Activated naive CD4-positive, alpha-beta T cell treated with anti-CD3 and anti-CD28 coated beads, Interleukin-2, amount 10 ng/mL, durations not matched to agents 7 days and 5 days (primary cell): ENCODE measurements at regions not wholly inside any gene's neighbourhood (a gene's known extent, or its start where the extent isn't known, plus 50 kb on each side); places are given as distances from the start of the nearest gene placed in this dataset.

Source experiments
- CTCF ChIA-PET: fragments of 350-600 bp; sonication (Branson Sonifier 250); formaldehyde crosslinking; loops from one replicate; lab custom pipeline; 2021; ENCODE audit warnings: antibody characterized with exemption; lab: Charles Lee
- DNase-seq: peaks from one replicate; pipeline ENCODE4 v3.0.0-alpha.2; 2020
- H3K27ac Mint-ChIP-seq: one replicate; pipeline ENCODE4 v1.8.0; 2021; ENCODE audit warnings: mild to moderate bottlenecking, moderate library complexity, mixed read lengths
- H3K27me3 Mint-ChIP-seq: one replicate; pipeline ENCODE4 v1.8.0; 2021; ENCODE audit warnings: mild to moderate bottlenecking, mixed read lengths
- H3K36me3 Mint-ChIP-seq: one replicate; pipeline ENCODE4 v1.8.0; 2021; ENCODE audit warnings: mixed read lengths
- H3K4me1 Mint-ChIP-seq: one replicate; pipeline ENCODE4 v1.8.0; 2021; ENCODE audit warnings: mixed read lengths
- H3K4me3 Mint-ChIP-seq: one replicate; pipeline ENCODE4 v1.8.0; 2021; ENCODE audit warnings: mild to moderate bottlenecking, moderate library complexity, mixed read lengths
- H3K9me3 Mint-ChIP-seq: one replicate; pipeline ENCODE4 v1.8.0; 2021; ENCODE audit warnings: mixed read lengths

GRCh38 chr14:84809158-84809557, 720.8 kb upstream of the FLRT2 start:
- H3K4me3 Mint-ChIP-seq, result no peak overlapping the region
- CTCF ChIA-PET, result no interaction called here
- no peaks in the 10 kb centered on the region for H3K36me3 Mint-ChIP-seq
- no peak for DNase-seq
- H3K27me3 Mint-ChIP-seq, result no peaks in the 10 kb centered on the region
- no peaks in the 10 kb centered on the region for H3K4me1 Mint-ChIP-seq
- H3K9me3 Mint-ChIP-seq, result peaks cover 9% of the 10 kb centered on the region
- H3K27ac Mint-ChIP-seq, result no peak overlapping the region

DNA sequence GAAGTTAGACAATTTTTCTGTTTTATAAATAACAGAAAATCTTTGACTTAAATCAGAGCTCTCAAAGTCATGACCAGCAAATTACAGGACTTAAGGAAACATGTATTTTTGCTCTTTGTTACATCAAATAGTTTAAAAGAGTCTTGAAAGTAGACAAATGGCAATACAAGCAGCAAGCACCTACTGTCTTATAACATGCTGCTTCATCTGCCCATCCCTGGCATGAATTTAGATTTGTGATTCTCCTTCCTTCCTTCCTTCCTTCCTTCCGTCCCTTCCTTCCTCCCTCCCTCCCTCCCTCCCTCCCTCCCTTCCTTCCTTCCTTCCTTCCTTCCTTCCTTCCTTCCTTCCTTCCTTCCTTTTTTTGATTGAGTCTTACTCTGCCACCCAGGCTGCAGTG, 715.6 kb upstream of the FLRT2 start:
- no peak overlapping the region for H3K27ac Mint-ChIP-seq
- CTCF ChIA-PET, result no interaction called here
- peaks cover 17% of the 10 kb centered on the region for H3K9me3 Mint-ChIP-seq
- no peaks in the 10 kb centered on the region for H3K4me1 Mint-ChIP-seq
- DNase-seq, result no peak
- no peaks in the 10 kb centered on the region for H3K36me3 Mint-ChIP-seq
- no peaks in the 10 kb centered on the region for H3K27me3 Mint-ChIP-seq
- no peak overlapping the region for H3K4me3 Mint-ChIP-seq

DNA sequence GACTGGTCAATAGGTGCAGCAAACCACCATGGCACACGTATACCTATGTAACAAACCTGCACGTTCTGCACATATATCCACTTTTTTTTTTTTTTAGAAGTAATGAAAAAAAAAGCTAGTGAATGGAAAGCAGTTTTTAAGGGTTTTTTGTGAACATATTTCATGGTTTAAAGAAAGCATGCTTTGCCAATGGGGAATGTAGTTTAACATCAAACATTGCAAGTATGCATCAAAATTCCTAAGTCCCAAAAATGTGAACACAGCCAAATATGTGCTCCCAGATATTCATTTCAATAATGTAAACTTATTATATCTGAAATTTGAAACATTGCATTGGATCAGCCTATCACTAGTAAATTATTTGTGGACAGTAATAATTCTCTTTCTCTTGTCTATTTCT, 710.4 kb upstream of the FLRT2 start:
- DNase-seq, result no peak
- H3K4me3 Mint-ChIP-seq, result no peak overlapping the region
- CTCF ChIA-PET, result no interaction called here
- H3K27ac Mint-ChIP-seq, result no peak overlapping the region
- H3K27me3 Mint-ChIP-seq, result no peaks in the 10 kb centered on the region
- no peaks in the 10 kb centered on the region for H3K36me3 Mint-ChIP-seq
- H3K4me1 Mint-ChIP-seq, result no peaks in the 10 kb centered on the region
- peaks cover 23% of the 10 kb centered on the region for H3K9me3 Mint-ChIP-seq

- H3K27me3 Mint-ChIP-seq, result no peaks in the 10 kb centered on the region
- CTCF ChIA-PET, result no interaction called here
- H3K4me3 Mint-ChIP-seq, result no peak overlapping the region
- H3K27ac Mint-ChIP-seq, result no peak overlapping the region
- no peak for DNase-seq
- H3K36me3 Mint-ChIP-seq, result no peaks in the 10 kb centered on the region
- peaks cover 14% of the 10 kb centered on the region for H3K9me3 Mint-ChIP-seq
- no peaks in the 10 kb centered on the region for H3K4me1 Mint-ChIP-seq
Observed at GRCh38 chr14:84825481-84826251, 704.3 kb upstream of the FLRT2 start.

GRCh38 chr14:84826294-84826693, 703.6 kb upstream of the FLRT2 start:
- Mint-ChIP-seq H3K27ac (no peak overlapping the region), H3K4me3 (no peak overlapping the region), H3K4me1 (no peaks in the 10 kb centered on the region), H3K27me3 (no peaks in the 10 kb centered on the region), H3K9me3 (peaks cover 11% of the 10 kb centered on the region), H3K36me3 (no peaks in the 10 kb centered on the region)
- CTCF ChIA-PET, result no interaction called here
- DNase-seq, result no peak

DNA sequence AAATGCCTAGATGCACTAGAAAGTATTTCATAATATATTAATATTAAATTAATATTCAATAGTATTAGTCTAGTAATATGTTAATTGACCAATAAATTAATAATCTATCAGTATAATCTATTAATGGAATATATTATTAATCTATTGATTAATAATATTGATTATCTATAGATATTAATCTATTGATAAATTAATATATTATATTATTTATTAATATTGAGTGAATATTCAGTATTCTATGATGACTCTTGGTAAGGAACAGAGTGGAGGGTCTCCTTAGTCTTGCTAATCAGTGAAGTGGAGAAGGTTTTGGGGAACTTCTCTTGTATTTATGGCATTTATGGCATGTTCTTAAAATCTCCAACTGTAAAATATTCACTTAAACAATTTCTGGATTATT, 679.3 kb upstream of the FLRT2 start:
- Mint-ChIP-seq H3K27ac (no peak overlapping the region), H3K4me3 (no peak overlapping the region), H3K36me3 (no peaks in the 10 kb centered on the region), H3K4me1 (no peaks in the 10 kb centered on the region), H3K9me3 (peaks cover 7% of the 10 kb centered on the region), H3K27me3 (no peaks in the 10 kb centered on the region)
- CTCF ChIA-PET, result no interaction called here
- no peak for DNase-seq

DNA sequence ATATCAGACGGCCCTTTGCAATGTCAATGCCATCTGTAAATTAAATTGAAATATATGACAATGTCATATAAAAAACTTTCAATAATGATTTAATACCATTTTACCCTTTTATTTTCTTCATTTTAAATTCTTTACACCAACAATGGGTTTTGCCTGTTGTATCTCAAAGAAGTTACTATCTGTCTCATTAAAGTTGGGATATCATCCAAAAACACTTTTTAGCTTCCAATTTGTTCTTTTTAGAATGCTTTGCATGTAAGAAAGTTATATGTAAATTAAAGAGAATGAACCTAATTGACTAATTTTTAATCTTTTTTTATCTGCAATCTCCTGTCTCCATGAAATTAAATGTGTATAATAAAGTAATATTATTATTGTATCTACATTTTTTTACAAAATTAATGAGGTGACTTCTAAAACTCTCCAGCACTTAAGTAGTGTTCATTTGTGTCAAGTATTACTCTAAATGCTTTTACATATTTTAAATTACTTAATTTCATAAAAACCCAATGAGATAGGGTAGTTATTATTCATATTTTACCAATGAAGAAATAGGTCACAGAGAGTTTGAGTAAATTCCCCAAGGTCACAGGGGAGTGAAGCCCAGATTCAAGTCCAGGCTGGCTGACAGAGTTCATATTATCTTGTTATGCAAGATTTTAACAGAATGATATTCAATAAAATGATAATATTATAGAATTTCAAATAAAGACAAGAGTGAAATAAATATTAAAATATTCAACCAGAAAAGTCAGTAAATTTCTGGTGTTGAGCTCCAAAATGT, 673.0 kb upstream of the FLRT2 start:
- DNase-seq, result no peak
- Mint-ChIP-seq H3K36me3 (no peaks in the 10 kb centered on the region), H3K4me1 (no peaks in the 10 kb centered on the region), H3K27ac (no peak overlapping the region), H3K4me3 (no peak overlapping the region), H3K9me3 (peaks cover 14% of the 10 kb centered on the region), H3K27me3 (no peaks in the 10 kb centered on the region)
- CTCF ChIA-PET, result no interaction called here

DNA sequence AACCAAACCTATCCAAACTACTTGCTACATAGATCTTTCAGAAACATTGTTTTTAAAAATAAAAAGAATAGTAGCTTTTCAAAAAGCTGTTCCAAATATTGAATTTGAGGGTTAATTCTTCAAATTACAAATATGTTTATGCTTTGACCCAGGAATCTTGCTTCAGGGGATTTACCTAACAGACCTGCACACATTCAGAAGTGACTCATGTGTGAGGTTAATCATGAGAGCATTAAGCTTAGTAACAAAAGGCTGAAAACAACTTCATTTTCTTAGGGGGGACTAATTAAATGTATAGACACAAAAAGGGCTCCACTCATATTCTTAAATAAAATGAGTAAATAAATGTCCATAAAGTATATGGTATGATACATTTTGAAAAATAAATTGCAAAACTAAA, 672.4 kb upstream of the FLRT2 start:
- H3K27me3 Mint-ChIP-seq, result no peaks in the 10 kb centered on the region
- H3K4me1 Mint-ChIP-seq, result no peaks in the 10 kb centered on the region
- H3K36me3 Mint-ChIP-seq, result no peaks in the 10 kb centered on the region
- CTCF ChIA-PET, result no interaction called here
- H3K27ac Mint-ChIP-seq, result no peak overlapping the region
- H3K9me3 Mint-ChIP-seq, result peaks cover 14% of the 10 kb centered on the region
- DNase-seq, result no peak
- no peak overlapping the region for H3K4me3 Mint-ChIP-seq

GRCh38 chr14:84859116-84859515, 670.8 kb upstream of the FLRT2 start:
- no peak overlapping the region for H3K27ac Mint-ChIP-seq
- H3K4me3 Mint-ChIP-seq, result no peak overlapping the region
- H3K9me3 Mint-ChIP-seq, result peaks cover 18% of the 10 kb centered on the region
- H3K27me3 Mint-ChIP-seq, result no peaks in the 10 kb centered on the region
- CTCF ChIA-PET, result no interaction called here
- no peak for DNase-seq
- H3K4me1 Mint-ChIP-seq, result no peaks in the 10 kb centered on the region
- H3K36me3 Mint-ChIP-seq, result no peaks in the 10 kb centered on the region

- no peak for DNase-seq
- H3K4me1 Mint-ChIP-seq, result no peaks in the 10 kb centered on the region
- peaks cover 13% of the 10 kb centered on the region for H3K9me3 Mint-ChIP-seq
- H3K36me3 Mint-ChIP-seq, result no peaks in the 10 kb centered on the region
- H3K27me3 Mint-ChIP-seq, result no peaks in the 10 kb centered on the region
- CTCF ChIA-PET, result no interaction called here
- H3K27ac Mint-ChIP-seq, result no peak overlapping the region
- no peak overlapping the region for H3K4me3 Mint-ChIP-seq
Observed at GRCh38 chr14:84864548-84865271, 665.2 kb upstream of the FLRT2 start.

GRCh38 chr14:84871734-84872133, 658.2 kb upstream of the FLRT2 start:
- H3K36me3 Mint-ChIP-seq, result no peaks in the 10 kb centered on the region
- no peak overlapping the region for H3K27ac Mint-ChIP-seq
- CTCF ChIA-PET, result no interaction called here
- no peak overlapping the region for H3K4me3 Mint-ChIP-seq
- peaks cover 3% of the 10 kb centered on the region for H3K9me3 Mint-ChIP-seq
- no peaks in the 10 kb centered on the region for H3K4me1 Mint-ChIP-seq
- DNase-seq, result no peak
- no peaks in the 10 kb centered on the region for H3K27me3 Mint-ChIP-seq

GRCh38 chr14:84874436-84874835, 655.5 kb upstream of the FLRT2 start:
- peaks cover 5% of the 10 kb centered on the region for H3K9me3 Mint-ChIP-seq
- H3K4me1 Mint-ChIP-seq, result no peaks in the 10 kb centered on the region
- DNase-seq, result no peak
- no peak overlapping the region for H3K4me3 Mint-ChIP-seq
- CTCF ChIA-PET, result no interaction called here
- H3K36me3 Mint-ChIP-seq, result no peaks in the 10 kb centered on the region
- no peak overlapping the region for H3K27ac Mint-ChIP-seq
- no peaks in the 10 kb centered on the region for H3K27me3 Mint-ChIP-seq

GRCh38 chr14:84877061-84877460, 652.9 kb upstream of the FLRT2 start:
- Mint-ChIP-seq H3K4me3 (no peak overlapping the region), H3K36me3 (no peaks in the 10 kb centered on the region), H3K27ac (no peak overlapping the region), H3K9me3 (peaks cover 2% of the 10 kb centered on the region), H3K4me1 (no peaks in the 10 kb centered on the region), H3K27me3 (no peaks in the 10 kb centered on the region)
- CTCF ChIA-PET, result no interaction called here
- no peak for DNase-seq

DNA sequence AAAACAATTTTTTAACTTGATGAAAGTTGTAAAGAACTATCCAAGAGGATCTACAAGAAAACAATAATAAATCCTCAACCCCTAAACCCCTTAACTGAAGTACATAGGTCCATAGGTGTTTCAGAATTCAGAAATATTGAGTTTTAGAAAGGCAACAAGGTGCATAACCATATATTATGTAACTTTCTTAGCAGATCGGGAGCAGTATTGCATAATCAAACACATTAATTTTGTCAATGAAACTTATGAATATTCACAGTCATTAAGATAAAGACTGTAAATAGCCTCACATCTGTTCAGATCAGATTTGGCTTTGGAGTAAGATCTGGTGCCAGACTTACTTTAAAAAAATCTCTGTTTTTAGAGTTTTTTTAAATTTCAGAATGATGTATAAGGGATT, 647.1 kb upstream of the FLRT2 start:
- Mint-ChIP-seq H3K9me3 (peaks cover 2% of the 10 kb centered on the region), H3K27me3 (no peaks in the 10 kb centered on the region), H3K27ac (no peak overlapping the region), H3K4me1 (no peaks in the 10 kb centered on the region), H3K36me3 (no peaks in the 10 kb centered on the region), H3K4me3 (no peak overlapping the region)
- DNase-seq, result no peak
- CTCF ChIA-PET, result no interaction called here
